NCI-H146 (cell line): ENCODE measurements at regions not wholly inside any gene's neighbourhood (a gene's known extent, or its start where the extent isn't known, plus 50 kb on each side); places are given as distances from the start of the nearest gene placed in this dataset.
A peak's percentile ranks its signal among the peaks of the same experiment; 100 is the strongest.
"Not testable (repeated sequence)": the region's sequence is repeated elsewhere in the genome, so short reads cannot be mapped to it uniquely, and the experiment has no call there.

Experiments used
- DNase-seq: peaks from one replicate; lab custom pipeline; 2025; lab: John Stamatoyannopoulos, UW

GRCh38 chr10:65275296-65275695 lies 1650.5 kb upstream of the LRRTM3 start:
- no peak for DNase-seq

GRCh38 chr10:65284495-65285041 lies 1641.3 kb upstream of the LRRTM3 start:
- no peak for DNase-seq

- not testable (repeated sequence) for DNase-seq
These were observed 1640.1 kb upstream of the LRRTM3 start for GRCh38 chr10:65285726-65286125.

- no peak for DNase-seq
These were observed 1634.5 kb upstream of the LRRTM3 start for GRCh38 chr10:65291286-65291685.

- DNase-seq, result no peak
These were observed 1633.3 kb upstream of the LRRTM3 start for GRCh38 chr10:65292551-65292950.

- no peak for DNase-seq
These were observed 1631.5 kb upstream of the LRRTM3 start for GRCh38 chr10:65294329-65294728.

GRCh38 chr10:65301181-65301580 lies 1624.7 kb upstream of the LRRTM3 start:
- DNase-seq, result no peak

- no peak for DNase-seq
These were observed 1619.6 kb upstream of the LRRTM3 start for GRCh38 chr10:65306201-65306600.

- no peak for DNase-seq
These were observed 1613.0 kb upstream of the LRRTM3 start for GRCh38 chr10:65312876-65313275.

- DNase-seq, result no peak
These were observed 1612.4 kb upstream of the LRRTM3 start for GRCh38 chr10:65313406-65313805.

GRCh38 chr10:65314253-65314652 lies 1611.6 kb upstream of the LRRTM3 start:
- no peak for DNase-seq

- no peak for DNase-seq
These were observed 1606.3 kb upstream of the LRRTM3 start for GRCh38 chr10:65319493-65319892.

GRCh38 chr10:65320236-65321026 lies 1605.4 kb upstream of the LRRTM3 start:
- no peak for DNase-seq

GRCh38 chr10:65323802-65324201 lies 1602.0 kb upstream of the LRRTM3 start:
- no peak for DNase-seq

- no peak for DNase-seq
These were observed 1599.9 kb upstream of the LRRTM3 start for GRCh38 chr10:65325913-65326312.

- no peak for DNase-seq
These were observed 1597.3 kb upstream of the LRRTM3 start for GRCh38 chr10:65328486-65328885.

- no peak for DNase-seq
These were observed 1590.5 kb upstream of the LRRTM3 start for GRCh38 chr10:65335311-65335710.

- no peak for DNase-seq
These were observed 1585.5 kb upstream of the LRRTM3 start for GRCh38 chr10:65340340-65340739.

GRCh38 chr10:65341323-65341925 lies 1584.4 kb upstream of the LRRTM3 start:
- no peak for DNase-seq

GRCh38 chr10:65342245-65342644 lies 1583.6 kb upstream of the LRRTM3 start:
- no peak for DNase-seq

GRCh38 chr10:65346466-65346865 lies 1579.4 kb upstream of the LRRTM3 start:
- DNase-seq, result no peak

GRCh38 chr10:65348637-65349036 lies 1577.2 kb upstream of the LRRTM3 start:
- peak; percentile 19 for DNase-seq

- no peak for DNase-seq
These were observed 1575.2 kb upstream of the LRRTM3 start for GRCh38 chr10:65350611-65351010.
